ENCODE measurements at regions not wholly inside any gene's neighbourhood (a gene's known extent, or its start where the extent isn't known, plus 50 kb on each side); places are given as distances from the start of the nearest gene placed in this dataset.

DNA sequence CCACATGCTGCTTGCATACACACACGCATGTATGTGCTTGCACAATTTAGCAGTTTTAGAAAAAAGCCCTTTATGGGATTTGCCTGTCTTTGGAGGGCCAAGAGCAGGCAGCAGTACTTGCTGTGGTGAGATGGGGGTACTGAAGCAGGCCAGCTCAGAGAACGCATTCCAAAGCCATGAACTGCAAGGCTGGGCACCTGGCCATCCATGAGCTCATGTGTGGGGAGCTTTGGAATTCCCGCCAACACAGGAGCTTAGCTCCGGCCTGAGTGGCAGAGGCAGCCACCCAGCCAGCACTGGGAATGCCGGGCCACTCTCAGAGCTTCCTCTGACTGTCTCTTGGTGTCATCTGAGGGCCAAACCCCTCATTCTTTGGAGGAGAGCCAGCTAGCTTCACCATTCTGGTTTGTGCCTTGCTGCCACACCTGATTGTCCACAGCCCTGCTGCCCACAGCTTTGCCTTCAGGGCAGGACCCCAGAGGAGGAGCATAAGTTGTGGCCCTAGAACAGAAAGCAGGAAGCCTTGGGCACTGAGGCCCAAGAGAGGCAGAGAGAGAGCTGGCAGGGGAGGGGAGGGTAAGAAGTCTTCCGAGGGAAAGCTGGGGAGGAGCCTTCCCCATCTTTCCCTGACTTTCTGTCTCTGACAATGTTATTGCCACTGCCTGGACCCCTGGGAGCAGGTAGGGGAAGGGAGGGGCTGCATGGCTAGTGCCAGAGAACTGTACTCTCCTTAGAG lies 92.1 kb upstream of the POU3F1 start:
- ATAC-seq (no peak), DNase-seq (ENCODE audit: low spot score) (no peak)
- peaks cover 71% of the 10 kb centered on the region for H3K4me1 Mint-ChIP-seq
- ChIA-PET CTCF (interaction anchor here (0.7 to 2.9 kb wide), 11 partner anchors 9 to 364 kb away, joined by 3 to 21 read pairs (median 3); no protein-coding TSS in a partner anchor), POLR2A (no interaction called here)
- H3K36me3 Mint-ChIP-seq: peaks cover 1% of the 10 kb centered on the region; the same call in 1 of the 2 replicates
- H3K4me3 Mint-ChIP-seq: no peak overlapping the region
- H3K27me3 Mint-ChIP-seq (ENCODE audit: low read depth): peaks cover 37% of the 10 kb centered on the region
- TF ChIP-seq PRRX2 (CRISPR knock-in tag; IDR thresholded peaks at IDR 0.05) (no peak), ATF3 (CRISPR knock-in tag; conservative IDR thresholded peaks at IDR 0.05) (no peak), EMX1 (CRISPR knock-in tag; IDR thresholded peaks at IDR 0.05) (no peak), NR2C2 (CRISPR knock-in tag; IDR thresholded peaks at IDR 0.05) (no peak), MXD4 (CRISPR knock-in tag; IDR thresholded peaks at IDR 0.05; ENCODE audit: borderline replicate concordance) (no peak), FOXJ3 (CRISPR knock-in tag; IDR thresholded peaks at IDR 0.05; ENCODE audit: borderline replicate concordance) (no peak), ETV6 (CRISPR knock-in tag; IDR thresholded peaks at IDR 0.05) (no peak), HMGA2 (CRISPR knock-in tag; IDR thresholded peaks at IDR 0.05) (no peak), GRHL2 (CRISPR knock-in tag; IDR thresholded peaks at IDR 0.05; ENCODE audit: insufficient replicate concordance, severe bottlenecking) (no peak)
- H3K9me3 Mint-ChIP-seq: peaks cover 6% of the 10 kb centered on the region
- H3K27ac Mint-ChIP-seq: no peak overlapping the region

DNA sequence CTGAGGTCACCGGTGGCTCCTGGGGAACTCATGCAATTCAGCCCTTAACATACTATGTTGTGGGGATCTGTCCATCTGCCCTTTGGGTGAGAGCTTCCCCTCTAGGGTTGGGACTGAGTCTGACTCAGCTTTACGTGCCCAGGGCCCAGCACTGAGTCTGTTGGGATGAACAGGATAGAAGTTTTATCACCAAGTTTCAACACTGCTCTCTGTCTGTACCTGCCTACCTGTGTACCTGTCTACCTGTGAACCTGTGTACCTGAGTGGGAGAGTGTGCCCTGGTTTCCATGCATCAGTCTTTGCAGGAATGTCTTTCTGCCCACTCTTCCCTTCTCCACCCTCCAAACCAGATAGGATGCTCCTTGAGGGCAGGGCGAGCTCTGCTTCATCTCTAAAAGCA lies 90.6 kb upstream of the POU3F1 start:
- Mint-ChIP-seq H3K4me3 (no peak overlapping the region), H3K36me3 (no peaks in the 10 kb centered on the region)

More for the DNA sequence above, 90.6 kb upstream of the POU3F1 start:
- Mint-ChIP-seq H3K4me1 (peaks cover 71% of the 10 kb centered on the region), H3K9me3 (no peaks in the 10 kb centered on the region), H3K27ac (no peak overlapping the region), H3K27me3 (ENCODE audit: low read depth) (peaks cover 36% of the 10 kb centered on the region)
- CTCF ChIA-PET: interaction anchor here (1.0 kb wide), 1 partner anchor 66 kb away, joined by 3 read pairs; no protein-coding TSS in a partner anchor
- TF ChIP-seq, protein P1, sequence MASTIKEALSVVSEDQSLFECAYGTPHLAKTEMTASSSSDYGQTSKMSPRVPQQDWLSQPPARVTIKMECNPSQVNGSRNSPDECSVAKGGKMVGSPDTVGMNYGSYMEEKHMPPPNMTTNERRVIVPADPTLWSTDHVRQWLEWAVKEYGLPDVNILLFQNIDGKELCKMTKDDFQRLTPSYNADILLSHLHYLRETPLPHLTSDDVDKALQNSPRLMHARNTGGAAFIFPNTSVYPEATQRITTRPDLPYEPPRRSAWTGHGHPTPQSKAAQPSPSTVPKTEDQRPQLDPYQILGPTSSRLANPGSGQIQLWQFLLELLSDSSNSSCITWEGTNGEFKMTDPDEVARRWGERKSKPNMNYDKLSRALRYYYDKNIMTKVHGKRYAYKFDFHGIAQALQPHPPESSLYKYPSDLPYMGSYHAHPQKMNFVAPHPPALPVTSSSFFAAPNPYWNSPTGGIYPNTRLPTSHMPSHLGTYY (CRISPR knock-in tag; IDR thresholded peaks at IDR 0.05): no peak
- no peak for TF ChIP-seq PRDM15 (CRISPR knock-in tag; IDR thresholded peaks at IDR 0.05)
- no peak for TF ChIP-seq MXD4 (CRISPR knock-in tag; IDR thresholded peaks at IDR 0.05; ENCODE audit: borderline replicate concordance)
- TF ChIP-seq ZNF671 (CRISPR knock-in tag; IDR thresholded peaks at IDR 0.05): no peak
- no peak for TF ChIP-seq ETV6 (CRISPR knock-in tag; IDR thresholded peaks at IDR 0.05)
- TF ChIP-seq ZNF138 (CRISPR knock-in tag; conservative IDR thresholded peaks at IDR 0.05): no peak
- TF ChIP-seq ZBTB21 (CRISPR knock-in tag; IDR thresholded peaks at IDR 0.05; ENCODE audit: borderline replicate concordance): no peak
- ATAC-seq (no peak), DNase-seq (ENCODE audit: low spot score) (no peak)
- POLR2A ChIA-PET: no interaction called here

Measured in WTC11 (cell line).